ENCODE measurements at regions not wholly inside any gene's neighbourhood (a gene's known extent, or its start where the extent isn't known, plus 50 kb on each side); places are given as distances from the start of the nearest gene placed in this dataset.

GRCh38 chr13:97124206-97124605, 97.9 kb upstream of the MBNL2 start:
- TF ChIP-seq, protein P1, sequence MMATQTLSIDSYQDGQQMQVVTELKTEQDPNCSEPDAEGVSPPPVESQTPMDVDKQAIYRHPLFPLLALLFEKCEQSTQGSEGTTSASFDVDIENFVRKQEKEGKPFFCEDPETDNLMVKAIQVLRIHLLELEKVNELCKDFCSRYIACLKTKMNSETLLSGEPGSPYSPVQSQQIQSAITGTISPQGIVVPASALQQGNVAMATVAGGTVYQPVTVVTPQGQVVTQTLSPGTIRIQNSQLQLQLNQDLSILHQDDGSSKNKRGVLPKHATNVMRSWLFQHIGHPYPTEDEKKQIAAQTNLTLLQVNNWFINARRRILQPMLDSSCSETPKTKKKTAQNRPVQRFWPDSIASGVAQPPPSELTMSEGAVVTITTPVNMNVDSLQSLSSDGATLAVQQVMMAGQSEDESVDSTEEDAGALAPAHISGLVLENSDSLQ (IDR thresholded peaks at IDR 0.05) = no peak
- no peak for TF ChIP-seq SUZ12 (IDR thresholded peaks at IDR 0.05)
- TF ChIP-seq FOXM1 (IDR thresholded peaks at IDR 0.05; ENCODE audit: borderline replicate concordance) = no peak
- TF ChIP-seq TARDBP (IDR thresholded peaks at IDR 0.05) = no peak
- no peak for TF ChIP-seq L3MBTL2 (conservative IDR thresholded peaks at IDR 0.05)
- no peak for TF ChIP-seq ZNF384 (IDR thresholded peaks at IDR 0.05)
- TF ChIP-seq FOXA1 (IDR thresholded peaks at IDR 0.05) = no peak
- no peak for TF ChIP-seq CTBP1 (IDR thresholded peaks at IDR 0.05; ENCODE audit: borderline replicate concordance)
